ENCODE measurements at regions not wholly inside any gene's neighbourhood (a gene's known extent, or its start where the extent isn't known, plus 50 kb on each side); places are given as distances from the start of the nearest gene placed in this dataset.

DNA sequence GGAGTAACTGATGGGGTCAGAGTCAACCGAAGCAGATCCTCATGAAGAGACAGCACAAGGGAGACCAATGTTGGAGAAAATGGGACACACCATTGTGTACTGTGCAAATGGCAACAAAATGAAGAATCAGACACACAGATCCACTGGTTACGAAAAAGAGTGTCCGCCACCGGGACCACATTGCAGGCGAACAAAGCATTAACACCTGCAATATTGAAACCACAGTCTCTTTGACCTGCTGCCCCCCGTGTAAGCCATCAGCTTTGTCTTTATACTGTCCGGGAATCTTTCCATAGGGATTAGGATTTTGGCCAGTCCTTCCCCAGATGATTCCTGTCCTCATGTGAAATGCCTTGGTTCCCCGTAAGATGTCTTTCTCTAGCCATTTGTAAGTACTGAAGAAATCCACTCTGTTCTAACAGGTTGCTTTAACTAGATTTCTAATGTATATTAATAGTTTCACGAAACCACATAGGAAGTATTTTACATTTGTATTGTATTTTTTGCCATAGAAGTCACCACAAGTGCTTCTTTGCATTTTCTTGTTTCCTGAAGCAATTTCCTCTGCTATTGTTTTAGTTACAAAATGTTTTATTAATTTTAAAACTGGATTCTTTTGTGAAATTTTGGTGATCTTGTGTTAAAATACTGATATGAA, 140.8 kb upstream of the NFE2L3 start:
- no peak for DNase-seq

DNA sequence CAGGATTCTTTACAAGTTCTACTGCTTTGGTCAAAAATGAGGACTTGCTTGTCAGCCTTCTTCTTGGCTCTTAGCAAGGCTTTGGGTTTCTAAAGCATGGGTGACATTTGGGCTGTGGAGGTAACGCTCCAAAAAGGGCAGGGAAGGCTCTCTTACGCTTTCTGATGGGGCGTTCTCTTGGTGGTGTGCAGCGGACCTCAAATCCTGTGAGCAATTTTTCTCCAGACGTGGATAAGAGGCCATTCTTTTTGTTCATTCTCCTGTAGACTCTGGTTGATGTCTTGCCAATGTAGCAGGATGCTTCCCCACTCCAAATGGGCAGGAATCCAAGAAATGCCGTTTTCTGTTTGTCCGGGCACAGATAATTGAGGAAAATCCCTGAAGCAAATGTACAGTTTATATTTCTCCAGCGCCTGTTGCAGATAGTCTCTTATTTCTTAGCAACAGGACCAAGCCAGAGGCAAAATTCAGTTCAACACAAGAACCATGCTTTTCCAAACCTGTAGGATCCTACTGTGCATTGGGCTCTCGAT, 138.4 kb upstream of the NFE2L3 start:
- no peak for DNase-seq

DNA sequence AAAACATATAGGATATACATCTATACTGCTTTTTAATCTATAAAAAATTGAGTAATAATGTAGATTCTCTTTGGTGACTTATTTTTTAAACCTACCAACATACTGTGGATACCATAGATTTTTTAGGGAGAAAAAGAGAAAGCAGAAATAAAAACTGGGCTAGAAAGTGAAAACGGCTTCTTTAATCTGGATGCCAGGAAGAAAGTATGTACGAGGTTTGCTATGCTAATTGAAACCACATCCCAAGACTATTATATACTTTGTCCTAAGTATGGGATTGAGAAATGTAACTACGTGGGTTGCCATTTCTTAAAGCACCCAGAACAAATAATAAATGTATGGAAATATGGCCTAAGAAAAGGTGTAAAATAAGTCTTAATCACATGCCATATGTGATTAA, 129.0 kb upstream of the NFE2L3 start:
- DNase-seq = no peak

DNA sequence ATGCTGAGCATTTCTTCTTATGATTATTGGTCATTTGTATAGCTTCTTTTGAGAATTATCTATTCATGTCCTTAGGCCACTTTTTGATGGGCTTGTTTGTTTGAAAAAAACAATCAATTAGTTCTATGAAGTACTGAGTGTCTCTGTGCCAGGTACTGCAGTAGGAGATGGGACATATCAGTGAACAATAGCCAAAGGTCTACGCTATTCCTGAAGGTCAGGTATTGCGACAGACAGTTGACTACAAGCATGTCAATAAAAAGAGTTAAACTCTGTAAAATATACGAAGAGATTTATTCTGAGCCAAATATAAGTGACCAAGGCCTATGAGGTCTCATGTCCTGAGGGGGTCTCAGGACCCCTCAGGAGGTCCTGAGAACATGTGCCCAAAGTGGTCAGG, 122.1 kb upstream of the NFE2L3 start:
- DNase-seq = no peak

DNA sequence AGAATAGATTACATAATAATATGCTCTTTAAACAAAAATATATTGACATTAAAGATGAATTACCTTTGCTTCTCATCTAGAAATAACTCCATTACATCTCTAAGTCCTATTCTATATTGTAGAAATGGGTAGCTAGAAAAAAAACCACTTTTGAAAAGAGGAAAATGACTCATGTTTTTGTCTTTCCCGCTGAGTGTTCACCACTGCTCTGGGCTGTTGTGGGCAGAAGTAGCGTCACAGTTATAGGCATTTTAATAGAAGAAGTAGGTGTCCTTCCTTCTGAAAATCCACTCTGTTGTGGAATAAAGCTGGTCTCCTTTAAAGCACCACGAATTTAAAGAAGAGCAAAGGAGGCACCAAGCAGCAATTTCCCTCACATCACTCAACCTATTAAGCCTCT, 117.6 kb upstream of the NFE2L3 start:
- DNase-seq = no peak

DNA sequence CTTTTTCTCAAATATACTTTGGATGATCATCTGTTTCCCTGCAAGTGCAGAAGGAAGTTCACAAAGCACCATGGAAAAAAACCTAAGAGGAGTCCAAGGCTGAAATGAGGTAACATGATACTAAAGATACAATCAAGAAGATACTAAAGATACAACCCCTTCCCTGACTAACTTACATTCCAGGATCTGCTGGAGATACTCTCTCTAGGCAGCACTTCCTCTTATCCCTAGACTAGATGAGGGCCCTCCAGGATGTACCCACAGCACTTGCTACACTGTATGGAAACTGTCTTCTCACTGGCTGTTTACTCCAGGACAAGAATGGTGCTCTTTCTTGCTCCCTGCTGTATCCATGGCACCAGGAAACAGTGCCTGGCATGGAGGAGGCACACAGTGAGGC, 116.4 kb upstream of the NFE2L3 start:
- no peak for DNase-seq

DNA sequence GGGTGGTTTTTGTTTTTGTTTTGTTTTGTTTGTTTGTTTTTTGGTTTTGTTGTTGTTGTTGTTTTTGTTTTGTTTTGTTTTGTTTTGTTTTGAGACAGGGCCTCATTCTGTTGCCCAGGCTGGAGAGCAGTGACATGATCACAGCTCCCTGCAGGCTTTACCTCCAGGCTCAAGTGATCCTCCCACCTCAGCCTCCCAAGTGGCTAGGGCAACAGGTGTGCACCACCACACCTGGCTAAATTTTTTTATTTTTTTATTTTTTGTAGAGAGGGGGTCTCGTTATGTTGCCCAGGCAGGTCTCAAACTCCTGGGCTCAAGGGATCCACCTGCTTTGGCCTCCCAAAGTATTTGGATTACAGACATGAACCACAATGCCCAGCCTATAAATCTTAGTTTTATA, 115.9 kb upstream of the NFE2L3 start:
- DNase-seq = no peak

DNA sequence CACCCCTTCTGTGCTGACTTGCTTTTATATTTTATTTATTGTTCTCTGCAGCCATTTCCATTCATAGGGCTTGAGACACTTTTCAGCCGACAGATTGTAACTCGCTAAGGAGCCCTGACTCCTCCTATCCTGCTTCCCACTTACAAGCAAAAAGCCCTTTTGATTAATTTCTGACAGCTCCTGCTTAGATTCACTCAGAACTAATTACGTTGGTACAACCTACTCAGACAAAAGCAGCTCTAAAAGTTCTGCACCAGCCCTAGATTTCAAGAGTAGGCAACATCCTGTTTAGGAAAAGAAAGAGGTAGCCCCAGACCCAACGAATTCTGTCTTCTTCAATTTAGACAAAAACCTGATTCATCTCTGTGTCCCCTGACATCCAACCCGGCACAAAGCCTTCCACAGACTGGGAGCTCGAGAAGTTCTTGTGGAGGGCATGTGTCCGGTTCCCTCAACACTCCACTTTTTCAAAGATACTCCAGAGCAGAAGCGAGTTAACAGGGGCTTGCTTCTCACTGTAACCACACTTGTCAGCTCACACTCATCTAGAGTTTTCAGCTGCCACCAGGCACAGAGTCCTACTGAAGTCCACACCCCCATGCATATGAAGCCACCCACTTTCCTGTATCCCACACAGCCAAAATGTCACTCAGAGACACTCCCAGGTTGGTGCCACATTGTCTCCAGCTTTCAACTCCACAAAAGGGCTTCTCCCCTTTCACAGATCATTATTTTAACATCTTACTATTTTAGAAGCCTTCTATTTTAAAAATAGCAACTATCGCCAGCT, 113.6 kb upstream of the NFE2L3 start:
- no peak for DNase-seq

DNA sequence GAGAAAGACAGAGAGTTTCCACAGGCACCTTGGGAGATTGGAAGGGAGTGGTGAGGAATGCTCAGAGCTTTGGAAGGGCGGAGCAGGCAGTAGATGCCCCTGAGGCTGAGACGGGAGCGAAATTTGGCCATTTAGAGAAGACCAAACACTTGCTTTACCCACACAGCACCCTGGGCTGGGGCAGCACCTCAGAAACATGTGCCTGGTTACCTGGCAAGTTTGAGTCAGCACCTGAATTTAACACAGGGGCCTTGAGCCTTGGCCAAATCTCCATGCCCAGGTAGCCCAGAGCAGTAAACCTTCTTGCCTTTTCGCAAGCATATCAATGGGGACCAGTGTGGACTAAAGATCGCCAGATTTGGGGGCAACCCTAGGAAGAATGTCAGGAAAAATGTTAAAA, 111.9 kb upstream of the NFE2L3 start:
- no peak for DNase-seq

DNA sequence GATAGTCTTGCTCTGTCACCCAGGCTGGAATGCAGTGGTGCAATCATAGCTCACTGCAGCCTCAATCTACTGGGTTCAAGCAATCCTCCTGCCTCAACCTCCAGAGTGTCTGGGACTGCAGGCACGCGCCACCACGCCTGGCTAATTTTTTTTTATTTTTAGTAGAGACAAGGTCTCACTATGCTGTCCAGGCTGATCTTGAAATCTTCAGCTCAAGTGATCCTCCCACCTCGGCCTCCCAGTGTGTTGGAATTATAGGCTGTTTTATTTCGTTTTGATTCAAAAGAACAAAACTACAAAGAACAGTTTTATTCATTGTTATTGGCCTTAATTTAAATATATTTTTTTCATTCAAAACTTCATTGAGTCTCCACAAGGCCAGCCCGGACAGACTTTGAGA, 109.8 kb upstream of the NFE2L3 start:
- DNase-seq = no peak

DNA sequence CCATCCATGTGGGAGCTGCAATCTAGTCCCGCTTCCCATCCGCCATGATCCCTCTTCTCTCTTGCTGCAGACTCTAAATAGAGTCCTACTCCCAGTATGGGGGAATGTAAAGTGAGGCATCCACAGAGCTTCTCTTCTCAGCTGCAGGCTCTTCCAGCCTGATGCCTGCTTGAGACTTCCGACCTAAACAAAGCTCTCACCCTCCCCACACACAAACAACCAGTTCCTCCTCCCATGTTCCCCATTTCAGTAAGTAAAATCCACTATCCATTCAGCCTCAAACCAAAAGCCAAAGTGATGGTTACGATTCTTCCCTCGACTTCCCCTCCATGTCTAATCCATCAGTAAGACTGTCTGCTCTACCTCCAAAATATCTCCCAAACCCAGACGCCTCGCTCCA, 108.2 kb upstream of the NFE2L3 start:
- DNase-seq = no peak

DNA sequence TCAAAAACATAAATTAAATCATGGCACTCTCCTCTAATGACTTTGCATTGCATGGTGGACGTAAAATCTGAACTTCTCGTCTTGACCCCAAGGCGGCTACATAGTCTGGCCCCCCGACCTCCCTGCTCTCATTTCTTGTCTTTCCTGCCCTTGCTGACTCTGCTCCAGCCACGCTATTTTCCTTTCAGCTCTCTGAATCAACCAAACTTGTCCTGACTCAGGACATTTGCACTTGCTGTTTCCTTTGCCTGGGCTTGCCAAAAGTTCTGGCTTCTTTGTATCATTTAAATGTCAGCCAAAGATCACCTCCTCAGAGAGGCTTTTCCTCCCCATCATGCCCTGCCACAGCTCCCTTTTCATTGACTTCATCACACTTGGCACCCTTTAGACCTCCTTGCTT, 107.7 kb upstream of the NFE2L3 start:
- no peak for DNase-seq

DNA sequence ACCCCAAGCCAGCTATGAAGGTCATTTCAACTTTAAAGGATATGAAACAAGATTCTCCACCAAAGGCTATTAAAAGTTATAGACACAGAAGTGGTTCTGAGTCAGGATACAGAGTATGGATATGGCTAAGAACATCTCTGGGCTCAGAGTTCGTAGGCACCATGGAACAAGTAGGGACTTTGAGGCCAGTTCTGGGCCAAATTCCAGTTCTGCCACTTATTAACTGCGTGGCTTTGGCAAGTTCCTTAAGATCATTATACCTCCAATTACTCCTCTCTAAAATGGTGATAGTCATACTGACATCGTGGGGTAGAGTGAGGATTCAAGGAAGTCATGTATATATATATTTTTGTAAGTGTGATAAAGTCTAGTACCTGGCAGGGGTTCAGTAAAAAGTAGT, 105.8 kb upstream of the NFE2L3 start:
- DNase-seq = no peak

DNA sequence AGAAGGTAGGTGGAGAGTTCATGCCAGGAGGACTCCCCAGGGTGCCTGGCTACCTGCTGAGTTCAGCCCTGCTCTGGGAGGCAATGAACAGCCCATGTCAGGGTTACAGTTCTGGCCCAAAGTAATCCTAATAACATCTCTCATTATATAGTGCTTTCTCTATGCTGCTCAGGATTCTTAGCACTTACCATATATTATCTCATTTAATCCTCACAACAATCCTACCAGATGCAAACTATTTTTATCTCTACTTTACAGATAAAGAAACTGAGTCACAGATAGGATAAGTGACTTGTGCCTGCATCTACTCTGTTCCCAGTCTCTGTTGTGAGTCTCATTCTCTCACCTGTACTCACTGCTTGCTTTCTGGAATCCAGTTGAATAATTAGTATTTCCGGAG, 105.1 kb upstream of the NFE2L3 start:
- DNase-seq = no peak

DNA sequence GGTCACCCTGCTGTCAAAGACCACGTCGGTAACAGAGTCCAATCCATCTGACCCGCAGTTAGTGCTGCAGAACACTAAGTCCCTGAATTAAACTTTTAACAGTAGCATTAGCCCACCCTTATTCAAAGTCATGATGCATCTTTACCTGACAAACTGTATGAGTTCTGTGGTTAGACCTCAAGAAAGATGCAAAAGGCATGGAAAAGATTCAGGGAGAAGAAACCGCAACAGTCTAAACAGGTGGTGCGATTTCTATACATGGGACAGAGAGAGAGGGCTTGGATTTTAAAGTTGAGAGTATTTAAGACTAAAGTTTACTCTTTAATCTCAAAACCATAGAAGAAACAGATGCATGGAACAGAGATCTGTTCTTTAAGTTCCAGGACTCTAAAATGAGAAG, 103.3 kb upstream of the NFE2L3 start:
- DNase-seq = no peak

DNA sequence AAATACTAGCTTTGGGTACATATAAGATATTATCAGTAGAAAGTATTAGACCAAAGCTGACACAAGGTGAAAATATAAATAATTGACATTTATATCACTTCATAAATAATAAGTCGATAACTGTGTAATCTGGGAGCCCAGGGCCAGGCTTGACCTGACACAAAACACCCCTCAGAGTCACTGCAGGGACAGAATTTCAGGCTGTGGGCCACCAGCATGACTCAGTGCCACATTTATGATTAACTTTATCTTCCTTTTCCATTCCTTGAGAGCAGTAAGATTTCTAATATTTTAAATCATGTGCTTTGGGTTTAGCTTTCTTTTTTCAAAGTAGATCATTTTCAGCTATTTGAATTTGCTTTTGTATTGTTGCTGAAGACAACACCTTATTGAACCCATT, 102.9 kb upstream of the NFE2L3 start:
- DNase-seq = no peak

DNA sequence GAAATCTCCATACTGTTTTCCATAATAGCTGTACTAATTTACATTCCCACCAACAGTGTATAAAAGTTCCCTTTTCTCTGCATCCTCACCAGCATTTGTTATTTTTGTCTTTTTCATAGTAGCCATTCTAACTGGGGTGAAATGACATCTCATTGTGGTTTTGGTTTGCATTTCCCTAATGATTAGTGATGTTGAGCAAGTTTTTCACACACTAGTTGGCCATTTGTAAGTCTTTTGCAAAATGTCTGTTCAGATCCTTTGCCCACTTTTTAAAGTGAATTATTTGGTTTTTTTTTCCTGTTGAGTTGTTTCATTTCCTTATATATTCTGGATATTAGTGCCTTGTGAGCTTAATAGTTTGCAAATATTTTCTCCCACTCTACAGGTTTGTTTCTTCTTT, 101.0 kb upstream of the NFE2L3 start:
- no peak for DNase-seq

DNA sequence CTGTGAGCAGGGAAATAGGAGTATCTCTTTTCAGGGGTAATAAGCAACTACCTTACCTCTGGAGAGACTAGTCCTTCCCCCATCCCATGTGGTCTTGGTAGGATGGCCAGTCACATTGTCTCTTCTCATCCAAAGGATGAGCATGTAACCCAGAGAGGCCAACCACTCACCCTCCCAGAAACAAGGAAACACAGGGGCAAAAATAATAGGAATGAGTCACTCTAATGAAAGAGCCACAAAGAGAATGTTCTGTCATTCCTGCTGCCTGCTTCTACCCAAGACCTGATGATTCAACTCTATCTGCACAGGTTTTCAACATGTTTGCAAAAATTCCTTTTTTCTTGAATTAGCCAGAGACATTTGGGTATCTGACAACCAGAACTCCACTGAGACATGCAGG, 99.3 kb upstream of the NFE2L3 start:
- no peak for DNase-seq

DNA sequence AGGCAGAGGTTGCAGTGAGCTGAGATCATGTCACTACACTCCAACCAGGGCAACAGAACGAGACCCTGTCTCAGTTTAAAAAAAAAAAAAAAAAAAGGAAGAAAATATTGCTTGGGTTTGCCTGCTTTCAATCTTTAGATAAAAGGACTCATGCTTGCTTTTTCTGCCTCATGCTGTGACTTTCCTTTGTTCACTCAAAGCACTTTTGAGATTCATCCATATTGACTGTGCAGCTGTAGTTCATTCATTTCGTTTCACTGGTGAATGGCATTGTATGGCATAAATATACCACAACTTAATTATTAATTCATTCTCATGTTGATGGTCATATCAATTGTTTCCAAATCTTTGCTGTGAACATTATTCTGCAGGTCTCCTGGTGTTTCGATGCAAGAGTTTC, 97.6 kb upstream of the NFE2L3 start:
- DNase-seq = no peak

DNA sequence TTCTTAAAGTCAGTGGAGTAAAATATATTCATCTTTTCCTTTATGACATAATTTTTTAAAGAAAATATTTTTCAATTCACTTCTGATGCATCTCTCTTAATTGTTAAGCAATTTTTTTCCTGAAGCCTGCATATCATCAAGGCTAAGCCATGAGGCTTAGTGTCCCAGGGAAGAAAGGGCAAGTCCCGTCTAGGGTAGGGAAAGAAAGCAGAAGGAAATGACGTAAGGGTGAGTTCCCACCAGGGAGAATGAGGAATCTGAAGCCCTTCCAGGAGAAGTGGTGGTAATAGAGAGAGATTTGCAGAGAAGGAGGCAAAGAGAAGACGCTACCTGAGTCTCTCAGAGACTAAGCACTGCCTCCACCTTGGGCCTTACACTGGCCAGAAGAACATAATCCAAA, 96.8 kb upstream of the NFE2L3 start:
- DNase-seq = no peak

DNA sequence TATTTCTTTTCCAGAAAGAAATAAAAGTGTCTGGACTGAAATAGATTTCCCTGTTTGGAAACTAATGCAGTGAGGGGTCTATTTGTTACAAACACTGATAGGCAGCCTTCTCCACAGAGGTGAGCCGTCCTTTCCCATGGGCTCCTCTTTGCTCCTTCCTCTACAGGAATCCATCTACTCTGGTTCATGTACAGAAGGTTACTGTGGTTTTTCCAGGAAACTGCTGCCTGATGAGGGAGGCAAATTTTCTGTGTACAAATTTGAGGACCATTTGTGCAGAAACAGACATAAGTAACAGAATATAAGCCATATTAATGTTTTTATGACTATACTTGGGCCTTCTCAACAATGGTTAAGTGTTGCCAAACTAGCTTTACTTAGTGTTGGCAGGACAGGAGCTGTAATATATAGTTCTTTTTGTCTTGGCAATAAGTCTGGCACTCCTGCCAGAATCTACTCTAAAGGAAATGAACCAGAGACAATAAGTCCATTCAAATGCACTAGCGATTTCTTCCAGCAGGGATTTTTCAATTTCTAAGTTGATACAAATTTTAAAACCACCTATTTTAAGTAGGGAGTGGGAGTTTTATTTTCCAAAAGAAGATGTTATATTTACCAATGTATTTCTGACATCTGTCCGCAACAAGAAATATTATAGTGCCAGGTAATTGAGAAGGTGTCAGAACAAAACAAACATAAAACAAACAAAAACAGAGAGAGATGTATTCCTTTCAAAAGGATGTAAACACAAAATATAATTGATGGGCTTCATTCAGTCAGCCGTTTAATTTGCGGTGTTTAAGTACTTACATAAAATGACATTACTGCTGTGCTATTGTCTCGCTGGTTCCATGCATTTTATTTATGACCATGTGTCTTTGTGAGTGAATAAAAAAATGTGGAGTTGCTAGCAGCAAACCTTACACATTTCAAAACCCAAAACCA, 91.0 kb upstream of the NFE2L3 start:
- no peak for DNase-seq

DNA sequence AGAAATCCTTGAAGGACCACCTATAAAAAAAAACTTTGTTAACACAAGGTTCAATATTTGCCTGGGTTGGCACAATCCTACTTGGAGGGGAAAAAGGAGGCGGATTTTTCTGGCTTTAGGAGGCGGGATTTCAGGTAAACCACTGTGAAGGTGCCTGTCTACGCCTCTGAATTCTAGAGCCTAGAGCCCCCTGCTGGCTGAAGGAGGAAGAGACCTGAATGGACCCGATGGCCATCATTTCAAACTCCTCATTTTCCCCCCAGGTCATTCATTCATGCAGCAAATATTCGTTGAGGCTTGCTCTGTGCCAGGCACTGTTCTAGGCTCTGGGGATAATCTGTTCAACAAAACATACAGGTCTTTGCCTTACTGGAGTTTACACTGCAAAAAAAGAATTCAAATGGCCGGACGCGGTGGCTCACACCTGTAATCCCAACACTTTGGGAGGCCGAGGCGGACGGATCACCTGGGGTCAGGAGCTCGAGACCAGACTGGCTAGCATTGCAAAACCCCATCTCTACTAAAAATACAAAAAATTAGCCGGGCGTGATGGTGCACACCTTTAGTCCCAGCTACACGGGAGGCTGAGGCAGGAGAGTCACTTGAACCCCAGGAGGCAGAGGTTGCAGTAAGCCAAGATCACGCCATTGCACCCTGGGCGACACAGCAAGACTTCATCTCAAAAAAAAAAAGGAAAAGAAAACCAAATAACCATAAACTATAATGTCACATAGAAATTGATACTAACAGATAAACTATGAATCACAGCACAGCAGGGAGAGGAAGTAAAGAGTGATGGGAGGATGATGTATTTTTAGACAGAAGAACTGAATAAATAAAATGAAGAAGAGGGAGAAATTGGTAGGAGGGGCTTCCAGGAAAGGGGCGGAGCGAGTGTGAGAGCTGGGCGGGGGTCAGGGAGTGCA, 90.1 kb upstream of the NFE2L3 start:
- DNase-seq = peak; percentile 72
